ENCODE measurements at regions not wholly inside any gene's neighbourhood (a gene's known extent, or its start where the extent isn't known, plus 50 kb on each side); places are given as distances from the start of the nearest gene placed in this dataset.

GRCh38 chr3:118057086-118057485 is 977.6 kb downstream of the IGSF11 start:
- Histone ChIP-seq H4K91ac (ENCODE audit: low read depth, low read length) (no peak overlapping the region), H3K9me3 (ENCODE audit: insufficient read depth, low read depth, low read length) (no peaks in the 10 kb centered on the region), H2AK5ac (ENCODE audit: low read length) (no peak overlapping the region), H4K8ac (ENCODE audit: low read depth, low read length) (no peak overlapping the region), H4K12ac (ENCODE audit: low read depth, low read length) (no peak overlapping the region), H3K18ac (ENCODE audit: low read length) (no peak overlapping the region), H2BK120ac (ENCODE audit: insufficient read depth, low read length, poor library complexity) (no peak overlapping the region), H3K4me3 (ENCODE audit: low read depth, low read length) (no peak overlapping the region), H3K14ac (ENCODE audit: low read length) (no peak overlapping the region), H2BK12ac (ENCODE audit: low read length) (no peak overlapping the region), H3K4me2 (ENCODE audit: low read length) (no peak overlapping the region), H3K27me3 (ENCODE audit: insufficient read depth, low read length) (no peaks in the 10 kb centered on the region), H2AFZ (ENCODE audit: insufficient read depth, low read length, poor library complexity) (no peak overlapping the region), H3K27ac (ENCODE audit: low read depth, low read length) (no peak overlapping the region), H2BK5ac (ENCODE audit: low read depth, low read length, poor library complexity) (no peak overlapping the region), H3K4ac (ENCODE audit: low read depth, low read length) (no peak overlapping the region), H3K9ac (ENCODE audit: low read length) (no peak overlapping the region), H3K36me3 (ENCODE audit: control insufficient read depth in 1 of 2, insufficient read depth in 2 of 2, low read length in 2 of 2) (no peaks in the 10 kb centered on the region), H3K23ac (ENCODE audit: low read length) (no peak overlapping the region), H3K4me1 (ENCODE audit: control insufficient read depth in 1 of 2, insufficient read depth in 2 of 2, low read length in 2 of 2) (no peaks in the 10 kb centered on the region), H3K79me1 (ENCODE audit: low read length) (no peaks in the 10 kb centered on the region), H3K79me2 (ENCODE audit: control insufficient read depth, insufficient read depth, low read length, poor library complexity) (no peaks in the 10 kb centered on the region)
- no peak for DNase-seq
- no CpG with 5 or more reads among the region's 1 CpG for WGBS (ENCODE audit: extremely low coverage, insufficient coverage, insufficient read length)

GRCh38 chr3:118059096-118059495 is 975.5 kb downstream of the IGSF11 start:
- Histone ChIP-seq H3K27me3 (ENCODE audit: insufficient read depth, low read length) (no peaks in the 10 kb centered on the region), H3K4me3 (ENCODE audit: low read depth, low read length) (no peak overlapping the region), H4K12ac (ENCODE audit: low read depth, low read length) (no peak overlapping the region), H3K4ac (ENCODE audit: low read depth, low read length) (no peak overlapping the region), H2BK5ac (ENCODE audit: low read depth, low read length, poor library complexity) (no peak overlapping the region), H3K14ac (ENCODE audit: low read length) (no peak overlapping the region), H4K8ac (ENCODE audit: low read depth, low read length) (no peak overlapping the region), H3K18ac (ENCODE audit: low read length) (no peak overlapping the region), H3K36me3 (ENCODE audit: control insufficient read depth in 1 of 2, insufficient read depth in 2 of 2, low read length in 2 of 2) (no peaks in the 10 kb centered on the region), H3K9ac (ENCODE audit: low read length) (no peak overlapping the region), H2AK5ac (ENCODE audit: low read length) (no peak overlapping the region), H4K91ac (ENCODE audit: low read depth, low read length) (no peak overlapping the region), H3K4me2 (ENCODE audit: low read length) (no peak overlapping the region), H3K79me2 (ENCODE audit: control insufficient read depth, insufficient read depth, low read length, poor library complexity) (no peaks in the 10 kb centered on the region), H3K4me1 (ENCODE audit: control insufficient read depth in 1 of 2, insufficient read depth in 2 of 2, low read length in 2 of 2) (no peaks in the 10 kb centered on the region), H3K9me3 (ENCODE audit: insufficient read depth, low read depth, low read length) (no peaks in the 10 kb centered on the region), H2AFZ (ENCODE audit: insufficient read depth, low read length, poor library complexity) (no peak overlapping the region), H2BK120ac (ENCODE audit: insufficient read depth, low read length, poor library complexity) (no peak overlapping the region), H3K23ac (ENCODE audit: low read length) (no peak overlapping the region), H3K27ac (ENCODE audit: low read depth, low read length) (no peak overlapping the region), H3K79me1 (ENCODE audit: low read length) (no peaks in the 10 kb centered on the region), H2BK12ac (ENCODE audit: low read length) (no peak overlapping the region)
- no peak for DNase-seq

GRCh38 chr3:118067439-118067838 is 967.2 kb downstream of the IGSF11 start:
- H3K14ac ChIP-seq (ENCODE audit: low read length) = no peak overlapping the region
- no peaks in the 10 kb centered on the region for H3K27me3 ChIP-seq (ENCODE audit: insufficient read depth, low read length)
- no peaks in the 10 kb centered on the region for H3K36me3 ChIP-seq (ENCODE audit: control insufficient read depth in 1 of 2, insufficient read depth in 2 of 2, low read length in 2 of 2)
- no peak overlapping the region for H2BK5ac ChIP-seq (ENCODE audit: low read depth, low read length, poor library complexity)
- no peak overlapping the region for H4K91ac ChIP-seq (ENCODE audit: low read depth, low read length)
- H4K12ac ChIP-seq (ENCODE audit: low read depth, low read length) = no peak overlapping the region
- DNase-seq = no peak
- H3K9me3 ChIP-seq (ENCODE audit: insufficient read depth, low read depth, low read length) = no peaks in the 10 kb centered on the region
- H3K23ac ChIP-seq (ENCODE audit: low read length) = no peak overlapping the region
- no peak overlapping the region for H3K18ac ChIP-seq (ENCODE audit: low read length)
- H4K8ac ChIP-seq (ENCODE audit: low read depth, low read length) = no peak overlapping the region
- H3K79me1 ChIP-seq (ENCODE audit: low read length) = no peaks in the 10 kb centered on the region
- H2AK5ac ChIP-seq (ENCODE audit: low read length) = no peak overlapping the region
- H3K4me3 ChIP-seq (ENCODE audit: low read depth, low read length) = no peak overlapping the region
- no peak overlapping the region for H3K9ac ChIP-seq (ENCODE audit: low read length)
- no peak overlapping the region for H3K4ac ChIP-seq (ENCODE audit: low read depth, low read length)
- no CpG with 5 or more reads among the region's 4 CpGs for WGBS (ENCODE audit: extremely low coverage, insufficient coverage, insufficient read length)
- no peaks in the 10 kb centered on the region for H3K79me2 ChIP-seq (ENCODE audit: control insufficient read depth, insufficient read depth, low read length, poor library complexity)
- H2BK12ac ChIP-seq (ENCODE audit: low read length) = no peak overlapping the region
- no peak overlapping the region for H3K4me2 ChIP-seq (ENCODE audit: low read length)
- no peak overlapping the region for H2BK120ac ChIP-seq (ENCODE audit: insufficient read depth, low read length, poor library complexity)
- no peak overlapping the region for H2AFZ ChIP-seq (ENCODE audit: insufficient read depth, low read length, poor library complexity)
- no peaks in the 10 kb centered on the region for H3K4me1 ChIP-seq (ENCODE audit: control insufficient read depth in 1 of 2, insufficient read depth in 2 of 2, low read length in 2 of 2)
- H3K27ac ChIP-seq (ENCODE audit: low read depth, low read length) = no peak overlapping the region

- Histone ChIP-seq H3K27ac (ENCODE audit: low read depth, low read length) (no peak overlapping the region), H2BK120ac (ENCODE audit: insufficient read depth, low read length, poor library complexity) (no peak overlapping the region), H3K79me2 (ENCODE audit: control insufficient read depth, insufficient read depth, low read length, poor library complexity) (no peaks in the 10 kb centered on the region), H3K4me3 (ENCODE audit: low read depth, low read length) (no peak overlapping the region), H2BK12ac (ENCODE audit: low read length) (no peak overlapping the region), H3K18ac (ENCODE audit: low read length) (no peak overlapping the region), H3K4ac (ENCODE audit: low read depth, low read length) (no peak overlapping the region), H2BK5ac (ENCODE audit: low read depth, low read length, poor library complexity) (no peak overlapping the region), H3K27me3 (ENCODE audit: insufficient read depth, low read length) (no peaks in the 10 kb centered on the region), H4K8ac (ENCODE audit: low read depth, low read length) (no peak overlapping the region), H3K9me3 (ENCODE audit: insufficient read depth, low read depth, low read length) (peaks cover 3% of the 10 kb centered on the region), H4K12ac (ENCODE audit: low read depth, low read length) (no peak overlapping the region), H3K23ac (ENCODE audit: low read length) (no peak overlapping the region), H3K79me1 (ENCODE audit: low read length) (no peaks in the 10 kb centered on the region), H3K4me1 (ENCODE audit: control insufficient read depth in 1 of 2, insufficient read depth in 2 of 2, low read length in 2 of 2) (no peaks in the 10 kb centered on the region), H3K36me3 (ENCODE audit: control insufficient read depth in 1 of 2, insufficient read depth in 2 of 2, low read length in 2 of 2) (no peaks in the 10 kb centered on the region), H2AK5ac (ENCODE audit: low read length) (no peak overlapping the region), H2AFZ (ENCODE audit: insufficient read depth, low read length, poor library complexity) (no peak overlapping the region), H3K4me2 (ENCODE audit: low read length) (no peak overlapping the region), H3K14ac (ENCODE audit: low read length) (no peak overlapping the region), H4K91ac (ENCODE audit: low read depth, low read length) (no peak overlapping the region), H3K9ac (ENCODE audit: low read length) (no peak overlapping the region)
- DNase-seq = no peak
- WGBS (ENCODE audit: extremely low coverage, insufficient coverage, insufficient read length) = no CpG with 5 or more reads among the region's 6 CpGs
These were observed 958.8 kb downstream of the IGSF11 start for GRCh38 chr3:118075873-118076272.

Data from trophoblast cell (in vitro differentiated cells and primary cell).